ENCODE measurements at regions not wholly inside any gene's neighbourhood (a gene's known extent, or its start where the extent isn't known, plus 50 kb on each side); places are given as distances from the start of the nearest gene placed in this dataset.

- H4K20me1 ChIP-seq (ENCODE audit: insufficient read depth, low read length) = no peaks in the 10 kb centered on the region
- H3K36me3 ChIP-seq (replicated peaks in 1 of 2; ENCODE audit: control insufficient read depth in 1 of 2, insufficient read depth in 2 of 2, low read length in 2 of 2) = no peaks in the 10 kb centered on the region
- intact Hi-C loops (cut with micrococcal nuclease; ENCODE audit: unreplicated experiment) (no loop called here), in situ Hi-C loops (cut with HindIII; ENCODE audit: extremely low pct_ligation_motif_present, low pct_unique_long_range_greater_than_20kb) (no loop called here)
- H3K79me2 ChIP-seq (ENCODE audit: insufficient read depth, low read length) = no peaks in the 10 kb centered on the region
- FAIRE-seq = no peak
- TF ChIP-seq SP140L (CRISPR knock-in tag; IDR thresholded peaks at IDR 0.05; ENCODE audit: borderline replicate concordance) = no peak
- TF ChIP-seq SALL2 (CRISPR knock-in tag; IDR thresholded peaks at IDR 0.05) = no peak
- TF ChIP-seq ATF7 (IDR thresholded peaks at IDR 0.05) = no peak
- no peak for TF ChIP-seq ATF7 (CRISPR knock-in tag; IDR thresholded peaks at IDR 0.05)
- no peak for TF ChIP-seq NFRKB (IDR thresholded peaks at IDR 0.05)
- TF ChIP-seq MEIS2 (CRISPR knock-in tag; IDR thresholded peaks at IDR 0.05) = no peak
- TF ChIP-seq MZF1 (CRISPR knock-in tag; IDR thresholded peaks at IDR 0.05; ENCODE audit: borderline replicate concordance) = no peak
- TF ChIP-seq ZC3H13 (CRISPR knock-in tag; IDR thresholded peaks at IDR 0.05) = no peak
- no peak for TF ChIP-seq ZNF329 (CRISPR knock-in tag; IDR thresholded peaks at IDR 0.05; ENCODE audit: low read depth)
- TF ChIP-seq NFIC (IDR thresholded peaks at IDR 0.05; ENCODE audit: low read length) = no peak
- TF ChIP-seq ZNF501 (CRISPR knock-in tag; IDR thresholded peaks at IDR 0.05) = no peak
- no peak for TF ChIP-seq ZNF850 (CRISPR knock-in tag; conservative IDR thresholded peaks at IDR 0.05)
- TF ChIP-seq ZNF776 (CRISPR knock-in tag; IDR thresholded peaks at IDR 0.05) = no peak
- TF ChIP-seq NR2F2 (IDR thresholded peaks at IDR 0.05; ENCODE audit: borderline replicate concordance, low read depth) = no peak
- TF ChIP-seq MBNL3 (CRISPR knock-in tag; conservative IDR thresholded peaks at IDR 0.05) = no peak
- TF ChIP-seq ZNF777 (CRISPR knock-in tag; IDR thresholded peaks at IDR 0.05) = no peak
- TF ChIP-seq, protein P1, sequence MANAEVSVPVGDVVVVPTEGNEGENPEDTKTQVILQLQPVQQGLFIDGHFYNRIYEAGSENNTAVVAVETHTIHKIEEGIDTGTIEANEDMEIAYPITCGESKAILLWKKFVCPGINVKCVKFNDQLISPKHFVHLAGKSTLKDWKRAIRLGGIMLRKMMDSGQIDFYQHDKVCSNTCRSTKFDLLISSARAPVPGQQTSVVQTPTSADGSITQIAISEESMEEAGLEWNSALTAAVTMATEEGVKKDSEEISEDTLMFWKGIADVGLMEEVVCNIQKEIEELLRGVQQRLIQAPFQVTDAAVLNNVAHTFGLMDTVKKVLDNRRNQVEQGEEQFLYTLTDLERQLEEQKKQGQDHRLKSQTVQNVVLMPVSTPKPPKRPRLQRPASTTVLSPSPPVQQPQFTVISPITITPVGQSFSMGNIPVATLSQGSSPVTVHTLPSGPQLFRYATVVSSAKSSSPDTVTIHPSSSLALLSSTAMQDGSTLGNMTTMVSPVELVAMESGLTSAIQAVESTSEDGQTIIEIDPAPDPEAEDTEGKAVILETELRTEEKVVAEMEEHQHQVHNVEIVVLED (CRISPR knock-in tag; IDR thresholded peaks at IDR 0.05; ENCODE audit: borderline replicate concordance) = no peak
- no peak for TF ChIP-seq KLF11 (CRISPR knock-in tag; IDR thresholded peaks at IDR 0.05)
- TF ChIP-seq, protein P2, sequence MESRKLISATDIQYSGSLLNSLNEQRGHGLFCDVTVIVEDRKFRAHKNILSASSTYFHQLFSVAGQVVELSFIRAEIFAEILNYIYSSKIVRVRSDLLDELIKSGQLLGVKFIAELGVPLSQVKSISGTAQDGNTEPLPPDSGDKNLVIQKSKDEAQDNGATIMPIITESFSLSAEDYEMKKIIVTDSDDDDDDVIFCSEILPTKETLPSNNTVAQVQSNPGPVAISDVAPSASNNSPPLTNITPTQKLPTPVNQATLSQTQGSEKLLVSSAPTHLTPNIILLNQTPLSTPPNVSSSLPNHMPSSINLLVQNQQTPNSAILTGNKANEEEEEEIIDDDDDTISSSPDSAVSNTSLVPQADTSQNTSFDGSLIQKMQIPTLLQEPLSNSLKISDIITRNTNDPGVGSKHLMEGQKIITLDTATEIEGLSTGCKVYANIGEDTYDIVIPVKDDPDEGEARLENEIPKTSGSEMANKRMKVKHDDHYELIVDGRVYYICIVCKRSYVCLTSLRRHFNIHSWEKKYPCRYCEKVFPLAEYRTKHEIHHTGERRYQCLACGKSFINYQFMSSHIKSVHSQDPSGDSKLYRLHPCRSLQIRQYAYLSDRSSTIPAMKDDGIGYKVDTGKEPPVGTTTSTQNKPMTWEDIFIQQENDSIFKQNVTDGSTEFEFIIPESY (CRISPR knock-in tag; IDR thresholded peaks at IDR 0.05) = no peak
- TF ChIP-seq RARA (CRISPR knock-in tag; IDR thresholded peaks at IDR 0.05) = no peak
- no peak for TF ChIP-seq ZNF367 (CRISPR knock-in tag; IDR thresholded peaks at IDR 0.05; ENCODE audit: borderline replicate concordance)
- 0% methylated on average over 4 of the region's 4 CpGs for WGBS (ENCODE audit: low lambda C conversion rate)
- H3K27ac ChIP-seq (ENCODE audit: extremely low read length, insufficient read depth, low read length) = no peak overlapping the region
- H2AFZ ChIP-seq (ENCODE audit: low read length) = no peak overlapping the region
- no peaks in the 10 kb centered on the region for H3K27me3 ChIP-seq (ENCODE audit: control insufficient read depth in 1 of 2, insufficient read depth in 2 of 2, low read length in 2 of 2)
- BruUV-seq (replicated peaks) = no TSS peak
- CTCF ChIA-PET (ENCODE audit: low intra/inter-chr PET ratio, low total read pairs) = no interaction called here
- no peak overlapping the region for H3K4me3 ChIP-seq (replicated peaks in 1 of 3; ENCODE audit: insufficient read depth in 1 of 3, low read depth in 2 of 3, low read length in 3 of 3)
- H3K4me1 ChIP-seq (ENCODE audit: insufficient read depth, low read length) = no peaks in the 10 kb centered on the region
- H3K9ac ChIP-seq (ENCODE audit: insufficient read depth, low read depth, low read length) = no peak overlapping the region
- POLR2A ChIA-PET = no interaction called here
- peak; percentile 49; the same call in 1 of the 3 replicates for ATAC-seq
- no peaks in the 10 kb centered on the region for H3K9me3 ChIP-seq (ENCODE audit: low read length)
- no peak overlapping the region for H3K4me2 ChIP-seq (ENCODE audit: low read depth, low read length)
- DNase-seq (ENCODE audit: low spot score) = no peak
Observed at GRCh38 chr4:180932370-180933001, 1310.7 kb upstream of the TENM3 start.

Measured in HepG2 (cell line).